Lung (tissue), 11 donors: ENCODE measurements at regions not wholly inside any gene's neighbourhood (a gene's known extent, or its start where the extent isn't known, plus 50 kb on each side); places are given as distances from the start of the nearest gene placed in this dataset.

Source experiments
- ATAC-seq: fragments of 200-7000 bp; cut with Tn5 transposase; one replicate; pipeline ENCODE4 v1.9.1; 2020; ENCODE audit warnings: moderate number of reproducible peaks; ENCODE audit not compliant: insufficient read depth, low FRiP score
- DNase-seq, 3 donors: peaks; one replicate each; pipeline ENCODE4 v3.0.0-alpha.2; 2013 to 2017
- H3K27ac ChIP-seq, 2 donors: one replicate each; pipeline ENCODE4 v1.5.1; 2013; ENCODE audit warnings: mild to moderate bottlenecking in 2 of 2, moderate library complexity in 2 of 2, control low read depth in 1 of 2, inconsistent platforms in 1 of 2, low read depth in 1 of 2, low read length in 1 of 2
- H3K27me3 ChIP-seq, 3 donors: one replicate each; pipeline ENCODE4 v1.5.1; 2013; ENCODE audit warnings: low read length in 2 of 3; ENCODE audit not compliant: control insufficient read depth in 3 of 3, insufficient read depth in 3 of 3
- H3K36me3 ChIP-seq, 4 donors: one replicate each; pipeline ENCODE4 v1.5.1; 2013; ENCODE audit warnings: low read length in 4 of 4, mild to moderate bottlenecking in 1 of 4, moderate library complexity in 1 of 4; ENCODE audit not compliant: control insufficient read depth in 4 of 4, insufficient read depth in 4 of 4
- H3K4me1 ChIP-seq, 5 donors: one replicate each; pipeline ENCODE4 v1.5.1; 2013; ENCODE audit warnings: low read length in 5 of 5, mild to moderate bottlenecking in 2 of 5, moderate library complexity in 1 of 5; ENCODE audit not compliant: control insufficient read depth in 5 of 5, insufficient read depth in 5 of 5
- H3K4me3 ChIP-seq: one replicate; pipeline ENCODE4 v1.5.1; 2013; ENCODE audit warnings: mild to moderate bottlenecking, control low read depth, moderate library complexity
- H3K9ac ChIP-seq, 2 donors: one replicate each; pipeline ENCODE4 v1.5.1; 2013; ENCODE audit warnings: low read length in 2 of 2, control low read depth in 1 of 2; ENCODE audit not compliant: insufficient read depth in 1 of 2
- H3K9me3 ChIP-seq, 4 donors: one replicate each; pipeline ENCODE4 v1.5.1; 2013; ENCODE audit warnings: low read length in 3 of 4, mild to moderate bottlenecking in 1 of 4, moderate library complexity in 1 of 4; ENCODE audit not compliant: control insufficient read depth in 4 of 4, insufficient read depth in 3 of 4
- WGBS, 2 donors: extraction: QIAGEN DNeasy Blood & Tissue Kit; methylation state at CpG; one replicate each; pipeline ENCODE4 v1.1.7; 2013; 5-methylcytosine and 5-hydroxymethylcytosine counted together
- TF ChIP-seq, protein P1 (sequence below): IDR thresholded peaks from 2 replicates; pipeline ENCODE4 v1.5.1; 2012; ENCODE audit warnings: mild to moderate bottlenecking; ENCODE audit errors: control extremely low read depth, extremely low read depth
- donor health status: control.
- donor health status: control.
- donor health status: Bipolar disorder and iron deficiency.
- donor health status: healthy.
- donor health status: DM: yes; HTN: yes; CAD: no.

DNA sequence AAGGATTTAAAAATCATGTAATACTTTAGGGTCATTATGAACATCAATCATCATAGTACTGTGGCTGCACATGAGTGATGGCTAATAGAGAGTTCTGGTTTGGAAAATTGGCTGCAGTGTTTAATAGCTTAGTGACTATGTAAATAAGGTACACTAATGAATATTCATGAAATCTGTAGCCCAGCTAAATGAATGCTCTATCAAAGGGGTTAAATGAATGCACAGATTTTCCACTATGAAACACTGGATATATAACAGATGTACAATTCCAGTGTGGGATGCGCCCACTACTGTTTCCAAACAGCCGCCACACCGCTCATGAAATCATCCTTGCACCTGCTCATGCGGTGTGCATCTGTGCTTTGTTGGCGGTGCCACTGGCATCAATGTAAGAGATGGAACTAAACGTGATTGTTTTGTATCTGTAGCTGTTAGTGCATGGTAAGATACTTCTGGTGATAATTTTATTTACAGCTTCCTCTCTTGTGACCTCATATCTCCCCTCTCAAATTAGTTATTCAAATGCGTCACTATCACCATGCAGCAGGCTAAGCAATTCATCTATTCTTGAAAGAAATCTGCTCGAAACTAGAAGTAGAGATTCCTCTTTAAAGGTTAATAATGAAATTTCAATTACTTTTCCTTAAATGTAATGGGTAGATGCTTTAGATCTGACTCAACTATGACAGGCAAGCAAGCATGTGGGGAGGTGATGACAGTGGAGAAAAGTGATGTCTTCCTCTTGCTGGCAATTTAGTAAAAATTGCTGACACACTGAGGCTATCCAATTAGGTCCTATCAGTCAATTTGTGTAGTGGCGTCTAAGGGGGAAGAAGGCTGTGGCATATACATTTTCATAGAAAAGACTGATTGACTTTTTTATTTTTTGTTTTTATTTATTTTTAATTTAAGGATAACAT lies 433.6 kb downstream of the AEBP2 start:
- DNase-seq (no peak), ATAC-seq (no peak)
- no peak overlapping the region for H3K9ac ChIP-seq
- no peak overlapping the region for H3K4me3 ChIP-seq
- no peaks in the 10 kb centered on the region for H3K27me3 ChIP-seq
- TF ChIP-seq, protein P1, sequence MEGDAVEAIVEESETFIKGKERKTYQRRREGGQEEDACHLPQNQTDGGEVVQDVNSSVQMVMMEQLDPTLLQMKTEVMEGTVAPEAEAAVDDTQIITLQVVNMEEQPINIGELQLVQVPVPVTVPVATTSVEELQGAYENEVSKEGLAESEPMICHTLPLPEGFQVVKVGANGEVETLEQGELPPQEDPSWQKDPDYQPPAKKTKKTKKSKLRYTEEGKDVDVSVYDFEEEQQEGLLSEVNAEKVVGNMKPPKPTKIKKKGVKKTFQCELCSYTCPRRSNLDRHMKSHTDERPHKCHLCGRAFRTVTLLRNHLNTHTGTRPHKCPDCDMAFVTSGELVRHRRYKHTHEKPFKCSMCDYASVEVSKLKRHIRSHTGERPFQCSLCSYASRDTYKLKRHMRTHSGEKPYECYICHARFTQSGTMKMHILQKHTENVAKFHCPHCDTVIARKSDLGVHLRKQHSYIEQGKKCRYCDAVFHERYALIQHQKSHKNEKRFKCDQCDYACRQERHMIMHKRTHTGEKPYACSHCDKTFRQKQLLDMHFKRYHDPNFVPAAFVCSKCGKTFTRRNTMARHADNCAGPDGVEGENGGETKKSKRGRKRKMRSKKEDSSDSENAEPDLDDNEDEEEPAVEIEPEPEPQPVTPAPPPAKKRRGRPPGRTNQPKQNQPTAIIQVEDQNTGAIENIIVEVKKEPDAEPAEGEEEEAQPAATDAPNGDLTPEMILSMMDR = no peak
- no peaks in the 10 kb centered on the region for H3K36me3 ChIP-seq
- WGBS, 2 donors = 81 to 89% methylated on average over 9 of the region's 9 CpGs
- peaks cover 0 to 7% (median 0%) of the 10 kb centered on the region in 5 donors for H3K4me1 ChIP-seq
- no peak overlapping the region for H3K27ac ChIP-seq
- no peaks in the 10 kb centered on the region for H3K9me3 ChIP-seq

DNA sequence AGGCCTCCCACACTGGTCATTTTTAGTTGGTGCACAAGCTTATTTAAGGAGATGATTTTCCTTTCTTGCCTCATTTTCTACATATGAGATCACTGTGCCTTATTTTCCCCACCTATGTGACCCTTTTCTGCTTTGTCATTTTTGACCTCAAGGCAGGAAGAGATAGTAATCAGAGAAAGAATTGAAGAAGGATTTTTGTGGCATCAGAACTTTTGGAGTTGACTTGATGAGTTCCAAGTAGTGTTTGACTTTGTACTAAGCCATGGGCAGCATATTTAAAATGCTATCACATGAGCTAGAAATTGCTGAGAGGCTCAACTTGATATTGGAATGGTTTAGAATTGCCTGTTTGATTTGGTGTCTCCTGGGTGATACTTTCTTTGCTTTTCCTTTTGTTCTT lies 440.8 kb downstream of the AEBP2 start:
- H3K27me3 ChIP-seq = no peaks in the 10 kb centered on the region
- TF ChIP-seq, protein P1 = no peak
- H3K4me3 ChIP-seq = no peak overlapping the region
- no peaks in the 10 kb centered on the region for H3K9me3 ChIP-seq
- H3K36me3 ChIP-seq = no peaks in the 10 kb centered on the region
- peaks cover 0 to 29% (median 5%) of the 10 kb centered on the region in 5 donors for H3K4me1 ChIP-seq
- H3K27ac ChIP-seq = no peak overlapping the region
- ATAC-seq = no peak
- DNase-seq = no peak
- no peak overlapping the region for H3K9ac ChIP-seq

DNA sequence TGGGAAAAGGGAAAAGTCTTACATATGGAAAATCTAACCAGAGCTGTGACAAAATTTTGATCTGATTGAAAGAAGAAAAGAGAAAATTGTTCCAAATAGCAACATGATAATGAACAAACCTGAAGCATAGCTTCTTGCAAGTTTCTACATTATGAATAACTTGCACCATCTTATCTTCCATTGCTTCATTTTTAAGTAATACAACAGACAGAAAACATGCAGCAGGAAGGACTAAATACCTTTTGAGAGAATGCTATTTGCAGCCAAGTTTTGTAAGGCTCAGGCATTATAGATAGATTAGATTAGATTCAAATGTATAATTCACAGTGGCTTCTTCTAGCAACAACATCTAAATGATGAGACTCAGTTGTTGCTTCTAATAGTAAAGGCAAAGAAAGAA lies 441.4 kb downstream of the AEBP2 start:
- DNase-seq (peak in 2 of 3 donors; percentile 27 to 38), ATAC-seq (no peak)
- H3K27ac ChIP-seq = no peak overlapping the region
- peaks cover 0 to 35% (median 5%) of the 10 kb centered on the region in 5 donors for H3K4me1 ChIP-seq
- no peaks in the 10 kb centered on the region for H3K36me3 ChIP-seq
- no peaks in the 10 kb centered on the region for H3K27me3 ChIP-seq
- no peaks in the 10 kb centered on the region for H3K9me3 ChIP-seq
- TF ChIP-seq, protein P1 = no peak
- no peak overlapping the region for H3K9ac ChIP-seq
- no peak overlapping the region for H3K4me3 ChIP-seq
